Muscle of back (tissue), 3 donors: ENCODE measurements at regions not wholly inside any gene's neighbourhood (a gene's known extent, or its start where the extent isn't known, plus 50 kb on each side); places are given as distances from the start of the nearest gene placed in this dataset.
"Not testable (repeated sequence)": the region's sequence is repeated elsewhere in the genome, so short reads cannot be mapped to it uniquely, and the experiment has no call there.

Source experiments
- DNase-seq, 3 donors: peaks; one replicate each; pipeline versions ENCODE4 v3.0.0 to v3.0.0-alpha.2; 2013

- DNase-seq, result no peak
These were observed 258.5 kb upstream of the ADGRL2 start for GRCh38 chr1:81542196-81542595.

- DNase-seq, result peak; percentile 10 to 55 (median 52)
These were observed 260.5 kb upstream of the ADGRL2 start for GRCh38 chr1:81540216-81540615.

GRCh38 chr1:81529014-81529413, 271.7 kb upstream of the ADGRL2 start:
- no peak for DNase-seq

GRCh38 chr1:81525085-81525484, 275.6 kb upstream of the ADGRL2 start:
- DNase-seq, result no peak

- DNase-seq, result no peak
These were observed 280.7 kb upstream of the ADGRL2 start for GRCh38 chr1:81519987-81520386.

- DNase-seq, result no peak
These were observed 282.7 kb upstream of the ADGRL2 start for GRCh38 chr1:81517987-81518386.

GRCh38 chr1:81513796-81514354, 286.9 kb upstream of the ADGRL2 start:
- no peak for DNase-seq

GRCh38 chr1:81512252-81513003, 288.3 kb upstream of the ADGRL2 start:
- peak in 1 of 3 donors; percentile 17 for DNase-seq

GRCh38 chr1:81511281-81511680, 289.5 kb upstream of the ADGRL2 start:
- DNase-seq, result no peak

GRCh38 chr1:81510701-81511100, 290.0 kb upstream of the ADGRL2 start:
- no peak for DNase-seq

GRCh38 chr1:81509594-81509993, 291.1 kb upstream of the ADGRL2 start:
- DNase-seq, result peak in 1 of 3 donors; percentile 31

GRCh38 chr1:81506699-81507098, 294.0 kb upstream of the ADGRL2 start:
- no peak for DNase-seq

- no peak for DNase-seq
These were observed 294.9 kb upstream of the ADGRL2 start for GRCh38 chr1:81505831-81506230.

GRCh38 chr1:81504820-81505219, 295.9 kb upstream of the ADGRL2 start:
- DNase-seq, result not testable (repeated sequence)

GRCh38 chr1:81502705-81503104, 298.0 kb upstream of the ADGRL2 start:
- DNase-seq, result not testable (repeated sequence)

GRCh38 chr1:81501485-81501884, 299.2 kb upstream of the ADGRL2 start:
- DNase-seq, result not testable (repeated sequence)

- no peak for DNase-seq
These were observed 301.2 kb upstream of the ADGRL2 start for GRCh38 chr1:81499487-81499886.

GRCh38 chr1:81498471-81499462, 302.0 kb upstream of the ADGRL2 start:
- peak in 2 of 3 donors; percentile 20 to 61 for DNase-seq

- no peak for DNase-seq
These were observed 304.4 kb upstream of the ADGRL2 start for GRCh38 chr1:81496349-81496748.

- DNase-seq, result peak; percentile 59 to 78 (median 62)
These were observed 307.4 kb upstream of the ADGRL2 start for GRCh38 chr1:81493102-81493869.

- no peak for DNase-seq
These were observed 308.1 kb upstream of the ADGRL2 start for GRCh38 chr1:81492628-81493027.

GRCh38 chr1:81490614-81491013, 310.1 kb upstream of the ADGRL2 start:
- no peak for DNase-seq
